Ishikawa (cell line): ENCODE measurements at regions not wholly inside any gene's neighbourhood (a gene's known extent, or its start where the extent isn't known, plus 50 kb on each side); places are given as distances from the start of the nearest gene placed in this dataset.

ENCODE experiments used
- CEBPB ChIP-seq: IDR thresholded peaks from 2 replicates; pipeline ENCODE4 v1.6.1; 2012
- EP300 ChIP-seq: IDR thresholded peaks from 2 replicates; pipeline ENCODE4 v1.6.1; 2012; ENCODE audit warnings: borderline replicate concordance
- TAF1 ChIP-seq: IDR thresholded peaks from 2 replicates; pipeline ENCODE4 v1.6.1; 2012; ENCODE audit warnings: low read depth, mild to moderate bottlenecking

DNA sequence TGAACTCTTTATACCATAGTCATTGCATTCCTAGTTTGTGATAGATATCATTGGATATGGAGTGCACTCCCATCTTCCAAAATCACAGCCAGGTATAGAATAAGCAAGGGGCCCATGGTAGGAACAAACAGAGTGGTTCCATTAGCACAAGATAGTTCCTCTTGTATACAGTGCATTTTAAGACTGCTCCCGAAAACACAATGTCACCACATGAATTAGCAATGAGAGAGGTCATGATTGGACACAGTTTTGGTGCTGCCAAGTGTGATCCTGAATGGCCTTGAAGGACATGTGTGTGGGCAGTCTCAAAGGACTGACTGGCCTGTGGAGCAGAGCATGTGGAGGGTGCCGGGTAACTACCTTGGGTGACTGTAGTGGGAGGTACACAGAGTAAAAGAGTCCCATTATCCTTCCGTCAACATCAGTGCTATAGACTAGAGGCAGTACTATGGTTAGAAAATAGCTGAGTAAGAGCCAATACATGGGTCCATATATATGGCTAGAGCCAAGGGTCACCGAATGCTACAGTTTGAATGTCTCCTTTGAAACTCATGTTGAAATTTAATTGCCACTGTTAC is 549.9 kb downstream of the DSC3 start:
- TF ChIP-seq EP300 (no peak), CEBPB (no peak), TAF1 (no peak)
